MM.1S (cell line): ENCODE measurements at regions not wholly inside any gene's neighbourhood (a gene's known extent, or its start where the extent isn't known, plus 50 kb on each side); places are given as distances from the start of the nearest gene placed in this dataset.

Source experiments
- DNase-seq: peaks from one replicate; pipeline ENCODE4 v3.0.0-alpha.2; 2015
- H2AFZ ChIP-seq: fragments of 300-600 bp; sonication (generic); 2 replicates; pipeline ENCODE4 v1.6.0; 2016; ENCODE audit warnings: antibody characterized with exemption, low read length
- H3F3A ChIP-seq: fragments of 300-600 bp; sonication (generic); 2 replicates; pipeline ENCODE4 v1.6.1; 2016; ENCODE audit warnings: mild to moderate bottlenecking, antibody characterized with exemption, low read length, moderate library complexity, mixed read lengths; ENCODE audit not compliant: insufficient read depth
- H3K27ac ChIP-seq: fragments of 300-600 bp; sonication (generic); 2 replicates; pipeline ENCODE4 v1.5.1; 2016; ENCODE audit warnings: mild to moderate bottlenecking, low read length
- H3K27me3 ChIP-seq: fragments of 300-600 bp; sonication (generic); replicated peaks from 2 replicates; pipeline ENCODE4 v1.6.0; 2016; ENCODE audit warnings: low read length; ENCODE audit not compliant: insufficient read depth
- H3K36me3 ChIP-seq: fragments of 300-600 bp; sonication (generic); replicated peaks from 2 replicates; pipeline ENCODE4 v1.6.1; 2016; ENCODE audit warnings: mild to moderate bottlenecking, low read length, mixed read lengths; ENCODE audit not compliant: insufficient read depth
- H3K4me1 ChIP-seq: fragments of 300-600 bp; sonication (generic); 2 replicates; pipeline ENCODE4 v1.6.1; 2016; ENCODE audit warnings: low read length, mixed read lengths
- H3K4me2 ChIP-seq: fragments of 300-600 bp; sonication (generic); 2 replicates; pipeline ENCODE4 v1.6.0; 2016; ENCODE audit warnings: low read depth, low read length
- H3K4me3 ChIP-seq: fragments of 300-600 bp; sonication (generic); 2 replicates; pipeline ENCODE4 v1.5.1; 2016; ENCODE audit warnings: low read length, mixed read lengths
- H3K79me2 ChIP-seq: fragments of 300-600 bp; sonication (generic); 2 replicates; pipeline ENCODE4 v1.6.1; 2016; ENCODE audit warnings: mixed run types, low read length, mixed read lengths
- H3K9ac ChIP-seq: fragments of 300-600 bp; sonication (generic); 2 replicates; pipeline ENCODE4 v1.6.1; 2016; ENCODE audit warnings: low read length, mixed read lengths
- H3K9me2 ChIP-seq: fragments of 300-600 bp; sonication (generic); replicated peaks from 2 replicates; pipeline ENCODE4 v1.6.1; 2016; ENCODE audit warnings: mild to moderate bottlenecking, low read length, mixed read lengths; ENCODE audit not compliant: insufficient read depth
- H3K9me3 ChIP-seq: fragments of 300-600 bp; sonication (generic); replicated peaks from 2 replicates; pipeline ENCODE4 v1.6.1; 2016; ENCODE audit warnings: mild to moderate bottlenecking, low read length, mixed read lengths; ENCODE audit not compliant: insufficient read depth
- H4K20me1 ChIP-seq: fragments of 300-600 bp; sonication (generic); 2 replicates; pipeline ENCODE4 v1.6.1; 2016; ENCODE audit warnings: mild to moderate bottlenecking, low read length, moderate library complexity, mixed read lengths; ENCODE audit not compliant: insufficient read depth
- EZH2 ChIP-seq: fragments of 300-600 bp; sonication (generic); optimal IDR thresholded peaks from 2 replicates; pipeline ENCODE3; 2017; ENCODE audit warnings: low read depth, mild to moderate bottlenecking, antibody characterized with exemption, low read length, mixed read lengths
- EZH2phosphoT487 ChIP-seq: fragments of 300-600 bp; sonication (generic); IDR thresholded peaks from 2 replicates; pipeline ENCODE4 v1.6.1; 2018; ENCODE audit warnings: antibody characterized with exemption, low read length
- TF ChIP-seq, protein P1 (sequence below): fragments of 300-600 bp; sonication (generic); IDR thresholded peaks from 2 replicates; pipeline ENCODE4 v1.5.1; 2016; ENCODE audit warnings: antibody characterized with exemption, low read length, mixed read lengths

DNA sequence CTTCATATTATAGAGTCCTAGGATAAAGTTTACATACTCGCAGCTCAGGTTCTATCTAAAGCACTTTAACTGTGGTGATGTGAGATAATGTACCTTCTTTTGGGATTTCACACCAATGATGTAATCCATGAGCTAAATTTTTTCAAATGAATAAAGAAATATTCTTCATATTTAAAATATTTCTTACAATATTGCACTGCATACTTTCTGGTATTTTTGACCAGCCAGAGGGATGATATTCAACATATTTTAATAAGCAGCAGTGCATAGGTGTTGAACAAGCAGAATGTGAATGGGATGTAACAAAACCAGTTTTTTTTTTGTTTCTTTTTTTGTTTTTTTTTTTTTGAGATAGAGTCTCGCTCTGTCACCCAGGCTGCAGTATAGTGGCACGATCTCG, 73.2 kb upstream of the TRIM24 start:
- no peak overlapping the region for H2AFZ ChIP-seq
- TF ChIP-seq, protein P1, sequence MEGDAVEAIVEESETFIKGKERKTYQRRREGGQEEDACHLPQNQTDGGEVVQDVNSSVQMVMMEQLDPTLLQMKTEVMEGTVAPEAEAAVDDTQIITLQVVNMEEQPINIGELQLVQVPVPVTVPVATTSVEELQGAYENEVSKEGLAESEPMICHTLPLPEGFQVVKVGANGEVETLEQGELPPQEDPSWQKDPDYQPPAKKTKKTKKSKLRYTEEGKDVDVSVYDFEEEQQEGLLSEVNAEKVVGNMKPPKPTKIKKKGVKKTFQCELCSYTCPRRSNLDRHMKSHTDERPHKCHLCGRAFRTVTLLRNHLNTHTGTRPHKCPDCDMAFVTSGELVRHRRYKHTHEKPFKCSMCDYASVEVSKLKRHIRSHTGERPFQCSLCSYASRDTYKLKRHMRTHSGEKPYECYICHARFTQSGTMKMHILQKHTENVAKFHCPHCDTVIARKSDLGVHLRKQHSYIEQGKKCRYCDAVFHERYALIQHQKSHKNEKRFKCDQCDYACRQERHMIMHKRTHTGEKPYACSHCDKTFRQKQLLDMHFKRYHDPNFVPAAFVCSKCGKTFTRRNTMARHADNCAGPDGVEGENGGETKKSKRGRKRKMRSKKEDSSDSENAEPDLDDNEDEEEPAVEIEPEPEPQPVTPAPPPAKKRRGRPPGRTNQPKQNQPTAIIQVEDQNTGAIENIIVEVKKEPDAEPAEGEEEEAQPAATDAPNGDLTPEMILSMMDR = no peak
- TF ChIP-seq EZH2phosphoT487 (no peak), EZH2 (no peak)
- no peak overlapping the region for H3K9ac ChIP-seq
- H3K27ac ChIP-seq = no peak overlapping the region
- H3F3A ChIP-seq = no peaks in the 10 kb centered on the region
- DNase-seq = no peak
- H3K79me2 ChIP-seq = no peaks in the 10 kb centered on the region
- no peaks in the 10 kb centered on the region for H3K36me3 ChIP-seq
- no peaks in the 10 kb centered on the region for H3K9me3 ChIP-seq
- H3K27me3 ChIP-seq = no peaks in the 10 kb centered on the region
- H3K4me1 ChIP-seq = no peaks in the 10 kb centered on the region
- no peak overlapping the region for H3K4me3 ChIP-seq
- H4K20me1 ChIP-seq = no peaks in the 10 kb centered on the region
- no peaks in the 10 kb centered on the region for H3K9me2 ChIP-seq
- H3K4me2 ChIP-seq = no peak overlapping the region

DNA sequence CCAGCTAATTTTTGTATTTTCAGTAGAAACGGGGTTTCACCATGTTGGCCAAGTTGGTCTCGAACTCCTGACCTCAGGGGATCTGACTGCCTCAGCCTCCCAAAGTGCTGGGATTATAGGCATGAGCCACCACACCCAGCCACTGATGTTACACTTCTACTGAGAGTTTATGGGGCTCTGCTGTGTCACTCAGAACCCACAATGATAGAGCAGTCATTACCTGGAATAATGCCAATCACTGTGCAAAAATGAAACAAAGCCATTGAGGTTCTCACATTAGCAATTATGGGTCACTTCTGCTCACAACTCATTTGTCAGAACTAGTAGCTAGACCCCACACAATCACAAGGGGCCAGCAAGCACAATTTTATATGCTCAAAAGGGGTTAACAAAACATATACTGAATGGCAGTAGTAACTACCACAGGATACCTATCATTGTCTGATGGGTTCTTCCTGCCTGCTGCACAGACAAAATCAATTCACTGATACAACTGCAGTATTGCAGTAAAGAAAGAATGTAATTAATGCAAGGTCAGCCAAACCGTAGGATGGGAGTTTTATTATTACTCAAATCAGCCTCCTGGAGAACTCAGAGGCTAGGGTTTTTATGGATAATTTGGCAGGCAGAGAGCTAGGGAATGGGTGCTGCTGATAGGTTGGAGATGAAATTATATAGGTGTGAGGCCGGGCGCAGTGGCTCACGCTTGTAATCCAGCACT, 72.1 kb upstream of the TRIM24 start:
- H3K27ac ChIP-seq = no peak overlapping the region
- no peaks in the 10 kb centered on the region for H3K27me3 ChIP-seq
- no peak overlapping the region for H3K9ac ChIP-seq
- H2AFZ ChIP-seq = no peak overlapping the region
- H3K4me2 ChIP-seq = no peak overlapping the region
- no peaks in the 10 kb centered on the region for H3F3A ChIP-seq
- no peak overlapping the region for H3K4me3 ChIP-seq
- no peaks in the 10 kb centered on the region for H3K36me3 ChIP-seq
- H4K20me1 ChIP-seq = no peaks in the 10 kb centered on the region
- TF ChIP-seq, protein P1 = no peak
- H3K9me3 ChIP-seq = no peaks in the 10 kb centered on the region
- no peaks in the 10 kb centered on the region for H3K79me2 ChIP-seq
- no peaks in the 10 kb centered on the region for H3K9me2 ChIP-seq
- H3K4me1 ChIP-seq = no peaks in the 10 kb centered on the region
- no peak for DNase-seq

DNA sequence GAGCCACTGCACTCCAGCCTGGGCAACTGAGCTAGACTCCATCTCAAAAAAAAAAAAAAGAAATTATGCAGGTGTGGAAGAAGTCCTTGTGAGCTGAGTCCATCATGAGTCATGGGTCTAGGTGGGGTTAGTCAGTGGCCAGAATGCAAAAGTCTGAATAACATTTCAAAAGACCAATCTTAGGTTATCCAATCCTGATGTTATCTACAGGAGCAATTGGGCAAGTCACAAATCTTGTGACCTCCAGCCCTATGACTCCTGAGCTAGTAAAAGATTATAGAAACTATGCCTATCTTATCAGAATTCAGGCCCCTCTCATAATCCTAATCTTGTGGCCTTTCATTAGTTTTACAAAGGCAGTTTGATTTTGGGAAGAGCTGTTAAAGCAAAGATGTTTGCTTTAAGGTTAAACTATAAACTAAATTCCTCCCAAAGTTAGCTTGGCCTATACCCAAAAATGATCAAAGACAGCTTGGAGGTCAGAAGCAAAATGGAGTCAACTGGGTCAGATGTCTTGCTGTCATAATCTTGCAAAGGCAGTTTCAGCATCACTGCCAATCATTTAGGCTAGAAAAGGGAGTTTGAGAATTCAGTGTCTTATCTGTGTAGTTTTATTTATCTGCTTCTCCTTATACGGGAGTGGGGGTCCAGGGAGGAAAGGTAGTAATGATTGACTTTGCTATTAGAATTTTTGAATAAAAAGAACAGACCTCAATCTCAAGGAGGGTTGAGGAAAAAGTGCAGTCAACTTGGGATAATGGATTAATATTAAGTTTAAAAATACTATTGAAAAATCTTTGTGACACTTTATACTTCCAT, 71.2 kb upstream of the TRIM24 start:
- H3K9ac ChIP-seq = no peak overlapping the region
- no peaks in the 10 kb centered on the region for H3K27me3 ChIP-seq
- no peak overlapping the region for H3K4me2 ChIP-seq
- H3K4me3 ChIP-seq = no peak overlapping the region
- no peaks in the 10 kb centered on the region for H4K20me1 ChIP-seq
- H3K9me2 ChIP-seq = no peaks in the 10 kb centered on the region
- no peak overlapping the region for H2AFZ ChIP-seq
- H3K9me3 ChIP-seq = no peaks in the 10 kb centered on the region
- no peaks in the 10 kb centered on the region for H3K4me1 ChIP-seq
- no peaks in the 10 kb centered on the region for H3K79me2 ChIP-seq
- TF ChIP-seq EZH2 (no peak), EZH2phosphoT487 (no peak)
- TF ChIP-seq, protein P1 = no peak
- no peaks in the 10 kb centered on the region for H3F3A ChIP-seq
- no peaks in the 10 kb centered on the region for H3K36me3 ChIP-seq
- no peak for DNase-seq
- no peak overlapping the region for H3K27ac ChIP-seq
